ENCODE measurements at regions not wholly inside any gene's neighbourhood (a gene's known extent, or its start where the extent isn't known, plus 50 kb on each side); places are given as distances from the start of the nearest gene placed in this dataset.

DNA sequence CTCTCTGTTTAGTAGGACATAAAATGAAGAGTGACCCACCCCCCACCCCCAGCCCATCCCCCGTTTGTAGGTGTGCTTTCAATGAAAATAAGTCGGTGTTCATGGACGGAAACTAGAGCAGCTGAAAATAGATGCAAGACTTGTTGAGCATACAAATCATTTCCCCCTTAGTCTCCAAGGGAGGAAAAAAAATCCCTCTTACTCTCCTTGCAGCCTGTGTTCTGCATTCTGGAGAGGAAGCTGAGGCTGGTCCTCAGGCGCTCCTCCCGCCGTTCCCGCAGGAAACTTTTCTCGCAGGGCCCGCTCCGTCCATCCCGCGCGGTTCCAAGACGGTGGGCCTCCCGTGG is 259.0 kb upstream of the E2F7 start:
- DNase-seq (ENCODE audit: low read depth): no peak
- H3K27me3 ChIP-seq (ENCODE audit: control insufficient read depth, insufficient read depth, low read length): peaks cover 5% of the 10 kb centered on the region
- ChIA-PET CTCF (interaction anchor here (0.7 to 1.7 kb wide), 6 partner anchors 11 to 669 kb away, joined by 3 to 5 read pairs (median 3); no protein-coding TSS in a partner anchor), POLR2A (no interaction called here)
- H3K36me3 ChIP-seq (ENCODE audit: control insufficient read depth, insufficient read depth, low read length): no peaks in the 10 kb centered on the region
- TF ChIP-seq, protein P1, sequence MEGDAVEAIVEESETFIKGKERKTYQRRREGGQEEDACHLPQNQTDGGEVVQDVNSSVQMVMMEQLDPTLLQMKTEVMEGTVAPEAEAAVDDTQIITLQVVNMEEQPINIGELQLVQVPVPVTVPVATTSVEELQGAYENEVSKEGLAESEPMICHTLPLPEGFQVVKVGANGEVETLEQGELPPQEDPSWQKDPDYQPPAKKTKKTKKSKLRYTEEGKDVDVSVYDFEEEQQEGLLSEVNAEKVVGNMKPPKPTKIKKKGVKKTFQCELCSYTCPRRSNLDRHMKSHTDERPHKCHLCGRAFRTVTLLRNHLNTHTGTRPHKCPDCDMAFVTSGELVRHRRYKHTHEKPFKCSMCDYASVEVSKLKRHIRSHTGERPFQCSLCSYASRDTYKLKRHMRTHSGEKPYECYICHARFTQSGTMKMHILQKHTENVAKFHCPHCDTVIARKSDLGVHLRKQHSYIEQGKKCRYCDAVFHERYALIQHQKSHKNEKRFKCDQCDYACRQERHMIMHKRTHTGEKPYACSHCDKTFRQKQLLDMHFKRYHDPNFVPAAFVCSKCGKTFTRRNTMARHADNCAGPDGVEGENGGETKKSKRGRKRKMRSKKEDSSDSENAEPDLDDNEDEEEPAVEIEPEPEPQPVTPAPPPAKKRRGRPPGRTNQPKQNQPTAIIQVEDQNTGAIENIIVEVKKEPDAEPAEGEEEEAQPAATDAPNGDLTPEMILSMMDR (IDR thresholded peaks at IDR 0.05; ENCODE audit: insufficient read depth, low read depth, low read length): no peak
- peak overlapping the region; percentile 47 for H3K4me3 ChIP-seq (ENCODE audit: low read depth, low read length)

DNA sequence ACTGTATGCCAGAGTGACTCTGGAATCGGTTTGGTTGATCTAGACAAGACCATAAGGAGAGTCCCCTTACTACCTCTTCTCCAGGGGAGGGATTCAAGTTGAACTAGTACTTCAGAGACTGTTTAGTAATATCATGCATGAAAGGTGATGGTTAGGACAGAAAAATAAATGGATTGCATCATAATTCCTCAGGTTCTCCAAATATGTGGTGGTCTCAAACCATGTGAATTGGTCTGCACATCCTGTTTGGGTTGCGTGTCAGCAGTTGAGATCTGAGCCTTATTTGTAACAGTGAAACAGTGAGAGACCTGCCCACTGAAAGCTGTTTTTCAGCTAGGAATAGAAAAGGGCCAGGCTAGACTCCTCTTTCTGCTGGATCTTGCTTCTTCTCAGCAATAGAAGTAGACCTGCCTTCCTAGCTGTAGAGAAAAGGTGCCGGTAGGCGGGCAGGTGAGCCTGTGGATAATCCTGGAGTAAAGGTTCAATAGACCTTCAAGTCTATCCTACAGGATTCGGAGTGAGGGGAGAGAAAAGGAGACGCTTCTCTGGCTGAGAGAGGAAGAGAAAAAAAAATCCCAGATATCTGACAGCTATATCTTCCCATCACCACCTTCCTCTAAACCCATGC is 258.5 kb upstream of the E2F7 start:
- Histone ChIP-seq H3K36me3 (ENCODE audit: control insufficient read depth, insufficient read depth, low read length) (no peaks in the 10 kb centered on the region), H3K27me3 (ENCODE audit: control insufficient read depth, insufficient read depth, low read length) (peaks cover 5% of the 10 kb centered on the region), H3K4me3 (ENCODE audit: low read depth, low read length) (no peak overlapping the region)
- no peak for DNase-seq (ENCODE audit: low read depth)
- TF ChIP-seq, protein P1 (IDR thresholded peaks at IDR 0.05; ENCODE audit: insufficient read depth, low read depth, low read length): no peak
- ChIA-PET POLR2A (no interaction called here), CTCF (interaction anchor here (1.1 to 1.7 kb wide), 5 partner anchors 11 to 669 kb away, joined by 3 to 5 read pairs (median 3); no protein-coding TSS in a partner anchor)

DNA sequence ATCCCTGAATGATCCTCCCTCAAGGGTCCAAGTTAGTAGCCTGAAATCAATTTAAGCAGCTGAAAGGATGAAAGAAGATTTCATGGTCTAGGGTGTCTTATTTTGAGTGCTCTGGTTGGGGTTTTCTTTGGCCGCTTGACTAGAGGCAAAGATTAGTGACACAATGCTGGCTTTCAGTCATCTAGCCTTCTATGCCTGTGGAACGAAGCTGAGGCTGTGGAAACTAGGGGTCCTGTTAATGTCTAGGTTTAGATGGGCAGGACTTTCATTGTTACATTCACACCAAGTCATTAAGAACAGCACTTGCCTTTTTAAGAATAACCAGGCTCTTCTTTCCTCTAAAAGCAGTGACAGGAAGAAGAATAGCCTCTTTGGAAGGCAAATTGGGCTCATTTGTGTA is 253.8 kb upstream of the E2F7 start:
- Histone ChIP-seq H3K27me3 (ENCODE audit: control insufficient read depth, insufficient read depth, low read length) (no peaks in the 10 kb centered on the region), H3K4me3 (ENCODE audit: low read depth, low read length) (no peak overlapping the region), H3K36me3 (ENCODE audit: control insufficient read depth, insufficient read depth, low read length) (no peaks in the 10 kb centered on the region)
- ChIA-PET POLR2A (no interaction called here), CTCF (no interaction called here)
- TF ChIP-seq, protein P1 (IDR thresholded peaks at IDR 0.05; ENCODE audit: insufficient read depth, low read depth, low read length): no peak
- DNase-seq (ENCODE audit: low read depth): no peak

DNA sequence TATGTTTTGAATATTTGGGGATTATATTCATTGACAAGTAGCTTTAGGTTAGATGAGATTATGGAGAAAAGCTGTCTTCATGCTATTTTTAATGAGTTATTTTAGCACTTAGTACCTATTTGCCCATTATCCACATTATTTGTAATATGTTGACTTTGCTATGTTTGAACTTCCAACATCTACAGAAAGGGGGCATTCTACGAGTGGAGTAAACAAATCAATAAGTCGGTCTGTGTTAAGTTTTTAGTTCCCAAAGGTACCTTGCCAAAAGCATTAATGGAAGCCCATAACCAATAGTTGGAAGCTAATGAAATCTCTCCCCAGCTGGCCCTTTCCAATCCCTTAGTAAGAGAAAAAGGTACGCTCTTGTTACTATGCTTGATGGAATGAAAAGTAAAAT is 250.0 kb upstream of the E2F7 start:
- ChIA-PET POLR2A (no interaction called here), CTCF (interaction anchor here (0.6 kb wide), 1 partner anchor 412 kb away, joined by 3 read pairs; no protein-coding TSS in a partner anchor)
- TF ChIP-seq, protein P1 (IDR thresholded peaks at IDR 0.05; ENCODE audit: insufficient read depth, low read depth, low read length): no peak
- DNase-seq (ENCODE audit: low read depth): no peak
- Histone ChIP-seq H3K27me3 (ENCODE audit: control insufficient read depth, insufficient read depth, low read length) (no peaks in the 10 kb centered on the region), H3K36me3 (ENCODE audit: control insufficient read depth, insufficient read depth, low read length) (no peaks in the 10 kb centered on the region), H3K4me3 (ENCODE audit: low read depth, low read length) (no peak overlapping the region)

DNA sequence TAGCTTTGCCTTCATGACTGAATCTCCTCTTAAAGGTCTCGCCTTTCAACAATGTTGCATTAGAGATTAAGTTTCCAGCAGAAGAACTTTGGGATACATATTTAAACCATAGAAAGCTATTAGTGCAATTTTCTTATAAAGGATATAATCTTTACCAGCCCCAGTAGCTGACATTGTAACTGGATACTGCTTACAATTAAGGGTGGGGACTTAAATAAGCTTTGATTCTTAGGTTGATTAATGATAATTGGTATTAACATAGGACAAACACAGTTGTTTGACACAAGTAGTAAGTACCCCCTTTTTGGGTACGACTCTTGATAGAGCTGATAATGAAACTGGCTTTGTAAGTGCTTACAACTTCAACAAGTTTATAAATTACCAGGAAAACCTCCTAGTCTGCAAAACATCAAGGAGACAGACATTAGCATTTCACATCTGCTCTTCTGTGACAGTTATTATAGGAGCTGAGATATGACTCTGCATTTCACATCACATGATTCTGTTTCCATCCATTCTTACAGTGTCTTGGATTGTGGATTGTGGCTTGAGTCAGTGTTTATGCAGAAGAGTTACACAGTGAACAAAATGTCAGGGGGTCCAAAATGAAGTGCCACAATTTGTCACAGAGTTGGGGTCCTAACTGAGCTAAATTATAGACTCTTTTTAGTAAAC is 249.1 kb upstream of the E2F7 start:
- CTCF ChIA-PET: interaction anchor here (1.6 kb wide), 1 partner anchor 15 kb away, joined by 4 read pairs; no protein-coding TSS in a partner anchor
- no peaks in the 10 kb centered on the region for H3K36me3 ChIP-seq (ENCODE audit: control insufficient read depth, insufficient read depth, low read length)
- no peaks in the 10 kb centered on the region for H3K27me3 ChIP-seq (ENCODE audit: control insufficient read depth, insufficient read depth, low read length)
- TF ChIP-seq, protein P1 (IDR thresholded peaks at IDR 0.05; ENCODE audit: insufficient read depth, low read depth, low read length): no peak
- DNase-seq (ENCODE audit: low read depth): no peak
- no peak overlapping the region for H3K4me3 ChIP-seq (ENCODE audit: low read depth, low read length)
- POLR2A ChIA-PET: no interaction called here
